ENCODE measurements at regions not wholly inside any gene's neighbourhood (a gene's known extent, or its start where the extent isn't known, plus 50 kb on each side); places are given as distances from the start of the nearest gene placed in this dataset.

GRCh38 chr12:46920499-46920898 lies 94.7 kb upstream of the SLC38A4 start:
- TF ChIP-seq CTCF (IDR thresholded peaks at IDR 0.05; ENCODE audit: insufficient read depth, low read length, poor library complexity, severe bottlenecking): no peak
- TF ChIP-seq EZH2phosphoT487 (conservative IDR thresholded peaks at IDR 0.05; ENCODE audit: low read length): no peak

All from SU-DHL-6 (cell line).